ENCODE measurements at regions not wholly inside any gene's neighbourhood (a gene's known extent, or its start where the extent isn't known, plus 50 kb on each side); places are given as distances from the start of the nearest gene placed in this dataset.

- TF ChIP-seq PHF8 (conservative IDR thresholded peaks at IDR 0.05; ENCODE audit: low read depth, low read length), result no peak
- no peak for TF ChIP-seq TBP (IDR thresholded peaks at IDR 0.05; ENCODE audit: low read depth, low read length)
- TF ChIP-seq POLR2A (IDR thresholded peaks at IDR 0.05; ENCODE audit: control extremely low read depth in 1 of 2, low read depth in 2 of 2, low read length in 2 of 2), result no peak
- TF ChIP-seq SAP30 (IDR thresholded peaks at IDR 0.05; ENCODE audit: insufficient read depth, insufficient replicate concordance, low read length), result no peak
- TF ChIP-seq SP2 (IDR thresholded peaks at IDR 0.05; ENCODE audit: low read length), result no peak
- TF ChIP-seq EGR1 (IDR thresholded peaks at IDR 0.05; ENCODE audit: borderline replicate concordance, low read depth, low read length), result no peak
Measured at GRCh38 chr5:174462129-174462528, 262.3 kb upstream of the MSX2 start (continued).
